HG03135 (cell line): ENCODE measurements at regions not wholly inside any gene's neighbourhood (a gene's known extent, or its start where the extent isn't known, plus 50 kb on each side); places are given as distances from the start of the nearest gene placed in this dataset.
"Not testable (repeated sequence)": the region's sequence is repeated elsewhere in the genome, so short reads cannot be mapped to it uniquely, and the experiment has no call there.

ENCODE experiments used
- ATAC-seq: cut with Tn5 transposase; IDR thresholded peaks from one replicate; pipeline ENCODE4 v1.9.1; 2021; ENCODE audit warnings: mild to moderate bottlenecking, moderate library complexity; ENCODE audit not compliant: unreplicated experiment

DNA sequence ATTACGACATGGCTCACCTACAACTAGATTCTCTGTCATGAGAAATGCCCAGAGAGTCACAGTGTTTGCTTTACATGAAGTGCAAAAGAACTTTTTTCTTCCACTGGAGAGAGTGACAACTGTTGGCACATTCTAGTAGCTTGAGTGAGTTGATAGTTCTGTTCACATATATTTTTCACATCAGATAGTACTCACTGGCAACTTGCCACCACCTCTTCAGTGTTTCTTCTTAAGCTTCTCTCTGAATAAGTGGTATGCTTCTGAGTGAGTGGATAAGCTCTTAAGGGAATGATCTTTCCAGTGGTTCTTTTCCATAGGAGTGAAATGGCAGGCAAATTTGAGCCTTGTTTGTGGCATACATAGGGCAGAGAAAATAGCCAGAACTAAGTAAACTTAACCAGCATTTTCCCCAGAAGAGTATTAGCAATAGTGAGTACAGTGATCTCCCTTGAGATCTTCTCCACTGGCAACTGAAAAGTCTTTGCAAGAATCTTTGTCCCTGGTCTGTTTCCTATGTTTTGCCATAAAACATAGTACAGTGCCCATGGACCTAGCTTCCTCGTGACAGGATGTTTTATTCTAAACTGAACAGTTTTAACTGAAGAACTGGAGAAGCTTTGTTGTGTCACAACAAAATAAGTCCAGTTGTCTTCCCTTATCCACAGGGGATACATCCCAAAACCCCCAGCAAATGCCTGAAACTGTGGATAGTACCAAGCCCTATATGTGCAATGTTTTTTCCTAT, 125.4 kb upstream of the CDK13 start:
- no peak for ATAC-seq

DNA sequence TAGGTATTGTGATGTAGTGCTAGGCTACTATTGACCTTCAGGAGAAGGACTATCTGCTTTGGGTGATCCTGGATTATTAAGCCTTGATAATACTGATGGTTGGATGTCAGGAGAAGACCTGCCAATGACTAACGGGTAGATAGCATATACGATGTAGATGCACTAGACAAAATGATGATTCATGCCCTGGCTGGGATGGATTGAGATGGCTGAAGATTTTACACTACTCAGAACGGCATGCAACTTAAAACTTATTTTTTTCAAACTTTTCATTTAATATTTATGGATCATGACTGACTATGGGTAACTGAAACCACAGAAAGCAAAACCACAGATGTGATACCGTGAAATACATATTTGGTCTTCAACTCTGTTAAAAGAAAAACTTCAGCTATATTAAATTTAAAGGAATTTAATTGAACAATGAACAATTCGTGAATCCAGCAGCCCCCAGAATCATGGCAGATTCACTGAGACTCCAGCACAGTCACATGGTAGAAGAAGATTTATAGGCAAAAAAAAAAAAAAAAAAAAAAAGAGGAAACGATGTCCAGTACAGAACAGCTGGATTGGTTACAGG, 124.6 kb upstream of the CDK13 start:
- ATAC-seq, result no peak

DNA sequence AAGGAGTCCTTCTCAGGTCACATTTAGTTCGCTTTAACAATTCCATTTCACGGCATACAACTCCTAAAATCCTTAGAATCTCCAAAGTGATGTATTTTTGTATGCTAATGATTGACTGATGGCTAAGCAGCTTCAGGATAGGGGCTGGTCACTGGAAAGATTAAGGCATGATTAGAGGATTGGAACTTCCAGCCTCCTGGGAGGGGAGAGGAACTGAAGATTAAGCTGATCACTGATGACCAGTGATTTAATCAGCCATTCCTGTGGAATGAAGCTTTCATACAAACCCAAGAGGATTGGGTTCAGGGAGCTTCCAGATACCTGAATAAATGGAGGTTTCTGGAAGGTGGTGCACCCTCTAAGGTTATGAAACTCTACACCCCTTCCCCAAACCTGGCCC, 123.9 kb upstream of the CDK13 start:
- no peak for ATAC-seq

DNA sequence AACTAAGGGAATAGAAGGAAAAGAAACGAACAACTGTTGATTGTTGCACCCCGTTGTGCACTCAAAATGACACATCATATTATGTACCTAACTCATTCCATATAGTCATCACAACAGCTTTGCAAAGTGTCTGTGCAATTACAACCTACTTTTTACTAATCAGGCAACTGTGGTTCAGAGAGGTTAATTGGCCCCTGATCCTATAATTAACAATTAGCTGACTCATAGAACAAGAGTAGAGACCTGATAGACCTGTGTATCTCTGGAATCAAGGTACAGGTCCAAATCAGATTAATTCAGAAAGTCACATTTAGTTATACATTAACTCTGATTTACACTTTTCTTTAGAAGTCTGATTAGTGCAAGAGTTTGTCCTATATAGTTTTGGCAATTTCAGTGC, 122.5 kb upstream of the CDK13 start:
- ATAC-seq, result no peak

DNA sequence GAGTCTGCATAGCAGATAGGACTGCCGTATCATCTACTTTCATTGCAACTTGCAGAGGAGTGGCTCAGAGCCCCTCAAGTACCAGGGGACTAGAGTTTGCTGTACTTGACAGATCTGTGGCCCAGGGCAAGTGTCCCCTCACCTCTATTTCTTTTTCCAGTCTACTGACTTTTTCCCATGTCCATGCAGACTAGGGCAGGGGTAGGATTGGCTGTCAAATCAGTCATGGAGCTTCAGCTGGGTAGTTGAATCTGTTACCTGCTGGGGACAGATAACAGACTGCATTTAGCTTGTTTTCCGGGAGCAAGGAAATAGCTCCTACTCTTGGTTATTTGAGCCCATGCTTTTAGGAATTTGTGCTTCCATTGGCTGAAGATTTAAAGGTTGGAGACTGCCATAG, 121.0 kb upstream of the CDK13 start:
- no peak for ATAC-seq

DNA sequence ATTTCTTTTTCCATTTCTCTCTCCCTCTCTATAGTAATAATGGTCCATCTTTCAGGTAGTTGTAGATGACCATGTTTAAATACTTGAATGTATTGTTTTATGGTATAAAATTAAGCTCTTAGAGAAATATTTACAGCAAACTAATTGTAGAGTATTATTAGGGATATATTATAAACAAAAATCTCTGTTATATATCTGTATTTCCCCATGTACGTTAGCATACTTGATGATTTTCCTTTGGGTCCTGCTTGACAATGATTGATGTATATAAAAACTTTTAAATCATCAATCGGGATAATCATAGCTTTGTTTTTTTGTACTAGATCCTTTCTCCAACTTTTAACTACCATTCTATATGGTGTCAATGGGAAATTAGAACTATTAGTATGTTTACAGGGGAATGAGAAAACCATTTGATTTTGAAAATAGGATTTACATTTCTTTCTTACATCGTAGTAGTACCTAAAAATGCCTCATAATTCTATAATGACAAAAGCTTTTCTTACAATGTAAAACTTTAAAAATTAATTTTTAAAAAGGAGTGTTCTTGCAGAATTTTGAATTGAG, 117.5 kb upstream of the CDK13 start:
- no peak for ATAC-seq

DNA sequence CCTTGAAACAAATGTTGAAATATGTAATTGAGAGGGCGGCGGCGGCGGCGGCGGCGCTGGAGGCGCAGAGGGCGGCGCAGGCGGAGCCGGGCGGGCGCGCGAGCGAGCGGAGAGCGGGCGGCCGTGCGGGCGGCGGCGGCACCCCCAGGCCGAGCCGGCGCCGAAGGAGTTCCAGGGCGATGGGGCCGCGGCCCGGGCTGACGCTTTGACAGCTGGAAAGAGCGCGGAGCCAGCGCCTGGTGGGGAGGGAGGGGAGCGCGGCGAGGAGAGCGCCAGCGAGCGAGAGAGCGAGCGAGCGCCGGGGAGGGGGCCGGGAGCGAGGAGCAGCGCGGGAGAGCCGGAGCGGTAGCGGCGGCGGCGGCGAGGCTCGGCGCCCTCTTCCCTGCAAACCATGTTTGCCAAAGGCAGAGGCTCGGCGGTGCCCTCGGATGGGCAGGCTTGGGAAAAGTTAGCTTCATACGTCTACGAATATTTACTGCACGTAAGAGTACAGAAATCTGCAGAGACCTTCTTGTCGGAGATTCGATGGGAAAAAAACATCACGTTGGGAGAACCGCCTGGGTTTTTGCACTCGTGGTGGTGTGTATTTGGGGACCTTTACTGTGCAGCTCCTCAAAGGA, 116.8 kb upstream of the CDK13 start:
- ATAC-seq, result not testable (repeated sequence)

DNA sequence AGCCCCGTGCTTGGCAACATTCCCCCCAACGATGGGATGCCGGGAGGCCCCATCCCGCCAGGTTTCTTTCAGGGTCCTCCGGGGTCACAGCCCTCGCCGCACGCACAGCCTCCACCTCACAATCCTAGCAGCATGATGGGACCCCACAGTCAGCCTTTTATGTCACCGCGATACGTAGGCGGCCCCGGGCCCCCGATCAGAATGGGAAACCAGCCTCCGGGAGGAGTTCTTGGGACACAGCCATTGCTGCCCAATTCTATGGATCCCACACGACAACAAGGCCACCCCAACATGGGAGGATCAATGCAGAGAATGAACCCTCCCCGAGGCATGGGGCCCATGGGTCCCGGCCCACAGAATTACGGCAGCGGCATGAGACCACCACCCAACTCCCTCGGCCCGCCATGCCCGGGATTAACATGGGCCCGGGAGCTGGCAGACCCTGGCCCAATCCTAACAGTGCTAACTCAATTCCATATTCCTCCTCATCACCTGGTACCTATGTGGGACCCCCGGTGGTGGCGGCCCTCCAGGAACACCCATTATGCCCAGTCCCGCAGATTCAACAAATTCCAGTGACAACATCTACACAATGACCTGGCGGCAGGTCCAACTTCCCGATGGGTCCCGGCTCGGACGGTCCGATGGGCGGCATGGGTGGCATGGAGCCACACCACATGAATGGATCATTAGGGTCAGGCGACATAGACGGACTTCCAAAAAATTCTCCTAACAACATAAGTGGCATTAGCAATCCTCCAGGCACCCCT, 116.0 kb upstream of the CDK13 start:
- ATAC-seq, result not testable (repeated sequence)

DNA sequence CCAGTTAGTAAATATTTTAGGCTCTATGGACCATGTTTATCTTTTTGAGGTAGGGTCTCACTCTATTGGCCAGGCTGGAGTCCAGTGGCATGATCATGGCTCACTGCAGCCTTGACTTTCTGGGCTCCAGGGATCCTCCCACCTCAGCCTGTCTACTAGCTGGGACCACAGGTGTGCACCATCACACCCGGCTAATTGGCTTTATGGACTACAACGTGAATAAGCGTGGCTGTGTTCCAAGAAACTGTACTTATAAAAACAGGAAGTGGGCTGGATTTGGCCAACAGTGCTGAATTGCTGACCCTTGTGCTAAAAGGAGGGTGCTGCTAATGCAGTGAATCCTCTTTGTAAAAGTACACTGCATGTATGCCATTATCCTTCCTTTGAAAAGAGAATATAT, 111.7 kb upstream of the CDK13 start:
- no peak for ATAC-seq

DNA sequence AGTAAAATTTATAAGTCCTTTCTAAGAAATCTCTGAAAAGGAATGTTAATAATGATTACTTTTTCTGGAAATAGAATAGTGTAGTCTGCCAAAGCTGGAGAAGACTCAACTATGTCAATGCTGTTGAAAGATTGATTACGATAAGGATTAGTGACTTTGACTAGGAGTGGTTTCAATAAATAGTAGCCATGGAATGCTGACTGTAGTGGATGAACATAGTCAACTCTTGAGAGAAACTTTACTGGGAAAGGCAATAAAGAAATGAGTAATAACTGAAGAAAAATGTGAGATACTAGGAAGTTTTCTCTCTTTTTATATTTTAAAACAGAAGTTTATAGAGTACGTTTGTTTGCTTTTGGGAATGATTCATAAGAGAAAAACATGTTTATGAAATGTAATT, 105.0 kb upstream of the CDK13 start:
- ATAC-seq, result no peak

DNA sequence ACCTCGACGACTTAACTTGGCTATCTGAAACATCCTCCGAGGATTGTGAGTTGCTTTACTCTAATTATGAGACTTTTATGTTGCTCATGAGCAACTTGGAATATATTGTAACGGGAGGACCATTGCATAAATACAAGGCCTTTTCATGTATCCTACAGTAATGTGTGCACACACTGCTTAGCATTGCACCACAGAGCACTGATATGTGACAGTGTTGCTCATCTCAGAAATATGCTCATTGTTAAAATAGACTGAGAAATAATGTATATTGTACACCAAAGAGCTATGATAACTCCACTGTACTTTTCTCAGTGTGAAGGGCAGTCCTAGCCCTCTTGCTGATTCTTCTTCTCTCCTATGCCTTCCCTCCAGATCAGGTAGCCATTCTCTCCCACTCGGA, 102.8 kb upstream of the CDK13 start:
- ATAC-seq, result no peak

DNA sequence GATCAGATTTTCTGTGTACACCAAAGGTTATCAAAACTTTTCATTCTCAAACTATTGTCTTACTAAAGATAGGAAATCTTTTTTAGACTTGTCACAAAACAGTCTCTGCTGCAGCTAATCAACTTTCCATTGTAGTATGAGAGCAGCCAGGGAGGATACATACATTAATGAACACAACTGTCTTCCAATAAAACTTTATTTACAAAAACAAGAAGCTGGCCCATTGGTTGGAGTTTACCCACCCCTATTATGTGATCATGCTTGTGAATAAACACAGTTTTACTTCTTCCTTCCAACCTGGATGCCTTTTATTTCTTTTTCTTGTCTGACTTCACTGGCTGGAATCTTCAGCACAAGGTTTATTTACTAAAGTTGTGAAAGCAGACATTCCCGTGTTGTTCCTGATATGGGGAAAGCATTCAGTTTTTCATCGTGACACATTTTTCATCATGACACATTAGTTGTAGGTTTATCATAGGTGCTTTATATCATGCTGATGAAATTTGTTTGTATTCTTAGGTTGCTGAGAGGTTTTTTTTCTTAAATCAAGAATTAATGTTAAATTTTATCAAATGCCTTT, 98.5 kb upstream of the CDK13 start:
- no peak for ATAC-seq

DNA sequence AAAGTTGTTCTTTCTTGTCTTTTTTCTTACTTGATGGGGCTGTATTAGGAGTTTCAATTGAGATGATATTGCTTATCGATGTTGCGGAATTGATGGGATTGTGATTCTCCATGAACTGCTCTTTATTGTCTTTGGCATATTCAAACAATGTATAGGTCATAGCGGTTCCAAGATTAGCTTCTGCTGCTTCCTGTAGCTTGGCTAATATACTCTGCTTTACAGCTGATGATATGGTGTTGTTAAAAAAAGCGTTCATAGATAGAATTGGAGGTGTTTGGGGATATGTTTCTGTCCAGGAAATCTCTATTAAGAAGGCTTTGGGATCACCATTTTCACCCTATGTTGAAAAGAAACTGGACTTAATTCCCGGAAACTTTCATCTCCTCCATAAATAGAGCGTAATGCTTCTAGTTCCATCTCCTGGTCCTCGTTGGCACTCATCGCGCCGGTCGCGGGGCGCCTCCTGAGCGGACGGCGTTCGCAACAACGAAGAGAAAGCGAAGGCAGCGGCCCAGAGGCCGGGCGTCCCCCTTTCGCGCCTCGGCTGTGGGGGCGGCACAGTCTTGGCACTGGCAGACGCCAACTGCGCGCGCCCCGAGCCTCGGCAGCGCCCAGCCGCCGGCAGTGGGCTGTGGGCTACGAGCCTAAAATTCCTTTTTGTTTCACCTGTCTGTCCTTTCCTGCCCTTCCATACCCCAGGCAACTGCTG, 95.3 kb upstream of the CDK13 start:
- peak; percentile 85 for ATAC-seq

DNA sequence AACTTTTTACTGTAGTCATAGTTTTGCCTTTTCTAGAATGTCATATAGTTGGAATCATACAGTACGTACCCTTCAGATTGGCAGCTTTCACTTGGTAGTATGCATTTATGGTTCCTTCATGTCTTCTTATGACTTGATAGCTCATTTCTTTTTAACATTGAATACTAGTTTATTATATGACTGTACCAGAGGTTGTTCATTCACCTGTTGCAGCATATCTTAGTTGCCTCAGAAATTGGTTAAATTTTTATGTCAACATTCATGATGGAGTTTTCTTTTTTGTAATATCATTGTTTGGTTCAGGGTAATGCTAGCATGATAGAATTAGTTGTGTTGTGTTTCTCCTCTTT, 94.8 kb upstream of the CDK13 start:
- ATAC-seq, result no peak

DNA sequence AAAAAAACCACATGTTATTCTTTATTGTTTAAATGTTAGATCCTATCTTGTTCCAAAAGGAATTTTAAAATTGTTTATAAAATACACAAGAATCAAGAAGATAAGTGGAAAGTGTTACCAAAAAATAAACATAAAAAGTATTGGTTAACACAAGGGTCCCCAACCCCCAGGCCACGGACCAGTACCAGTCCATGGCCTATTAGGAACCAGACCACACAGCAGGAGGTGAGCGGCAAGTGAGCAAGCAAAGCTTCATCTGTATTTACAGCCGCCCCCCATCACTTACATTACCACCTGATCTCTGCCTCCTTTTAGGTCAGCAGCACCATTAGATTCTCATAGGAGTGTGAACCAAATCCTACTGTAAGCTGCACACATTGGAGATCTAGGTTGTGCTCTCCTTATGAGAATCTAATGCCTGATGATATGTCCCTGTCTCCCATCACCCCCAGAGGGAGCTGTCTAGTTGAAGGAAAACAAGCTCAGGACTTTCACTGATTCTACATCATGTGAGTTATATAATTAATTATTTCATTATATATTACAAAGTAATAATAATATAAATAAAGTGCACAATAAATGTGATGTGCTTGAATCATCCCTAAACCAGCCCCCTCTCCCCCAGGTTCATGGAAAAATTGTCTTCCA, 86.3 kb upstream of the CDK13 start:
- not testable (repeated sequence) for ATAC-seq

DNA sequence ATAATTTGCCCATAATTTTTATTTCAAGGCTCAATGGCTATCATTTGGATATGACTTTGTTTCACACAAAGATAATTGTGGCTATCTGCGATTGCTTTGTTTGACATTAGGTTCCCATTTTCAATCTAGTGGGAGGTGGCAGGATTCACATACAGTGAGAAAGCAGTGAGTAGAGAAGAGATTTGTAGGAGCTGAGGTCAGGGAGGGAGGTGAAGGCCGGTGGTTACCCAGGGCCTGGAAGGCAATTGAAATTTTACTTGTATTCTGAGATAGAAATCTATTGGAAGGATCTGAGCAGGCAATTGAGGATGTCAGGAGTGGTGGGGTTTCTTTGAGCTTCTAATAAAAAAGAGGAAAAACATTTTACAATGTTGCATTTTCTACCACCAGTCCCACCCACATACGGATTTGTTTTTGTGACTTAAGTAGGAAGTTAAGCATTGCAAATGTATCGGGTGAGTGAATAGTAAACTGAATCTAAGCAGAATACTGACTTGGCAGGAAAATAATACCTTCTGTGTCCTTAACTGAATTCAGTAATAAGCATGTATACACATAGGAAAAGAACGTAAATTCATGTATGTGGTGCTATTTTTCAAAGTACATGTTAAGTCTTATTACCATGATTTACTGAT, 80.1 kb upstream of the CDK13 start:
- not testable (repeated sequence) for ATAC-seq

DNA sequence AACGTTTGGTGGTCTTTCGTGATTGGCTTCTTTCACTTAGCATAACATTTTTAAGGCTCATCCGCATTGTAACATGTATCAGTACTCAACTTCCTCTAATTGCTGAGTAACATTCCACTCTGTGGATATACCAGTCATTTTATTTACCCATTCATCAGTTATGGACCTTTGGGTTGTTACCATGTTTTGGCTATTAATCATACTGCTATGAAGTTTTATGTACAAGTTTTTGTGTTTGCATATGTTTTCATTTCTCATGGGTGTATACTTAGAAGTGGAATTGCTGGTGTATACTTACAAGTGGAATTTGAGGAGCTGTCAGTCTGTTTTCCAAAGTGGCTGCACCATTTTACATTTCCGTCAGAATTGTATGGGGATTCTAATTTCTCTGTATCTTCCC, 78.4 kb upstream of the CDK13 start:
- ATAC-seq, result not testable (repeated sequence)

DNA sequence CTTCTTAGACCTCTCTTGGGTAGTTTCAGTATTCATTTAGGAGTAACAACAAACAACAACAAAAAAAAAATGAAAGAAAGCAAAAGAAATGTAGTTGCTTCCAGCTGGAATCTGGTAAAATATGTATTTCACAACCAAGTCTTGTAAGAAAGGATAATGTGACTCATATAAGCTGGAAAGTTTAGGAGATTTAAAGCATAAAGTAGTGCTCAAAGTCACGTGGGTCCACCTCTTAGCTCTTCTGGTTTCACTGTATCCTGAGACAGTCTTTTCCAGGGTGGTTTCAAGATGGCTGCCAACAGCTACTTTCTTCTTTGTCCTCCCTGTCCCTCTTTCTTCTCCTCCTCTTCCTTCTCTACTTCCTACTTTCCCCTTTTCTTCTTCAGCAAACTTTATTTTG, 69.5 kb upstream of the CDK13 start:
- no peak for ATAC-seq

DNA sequence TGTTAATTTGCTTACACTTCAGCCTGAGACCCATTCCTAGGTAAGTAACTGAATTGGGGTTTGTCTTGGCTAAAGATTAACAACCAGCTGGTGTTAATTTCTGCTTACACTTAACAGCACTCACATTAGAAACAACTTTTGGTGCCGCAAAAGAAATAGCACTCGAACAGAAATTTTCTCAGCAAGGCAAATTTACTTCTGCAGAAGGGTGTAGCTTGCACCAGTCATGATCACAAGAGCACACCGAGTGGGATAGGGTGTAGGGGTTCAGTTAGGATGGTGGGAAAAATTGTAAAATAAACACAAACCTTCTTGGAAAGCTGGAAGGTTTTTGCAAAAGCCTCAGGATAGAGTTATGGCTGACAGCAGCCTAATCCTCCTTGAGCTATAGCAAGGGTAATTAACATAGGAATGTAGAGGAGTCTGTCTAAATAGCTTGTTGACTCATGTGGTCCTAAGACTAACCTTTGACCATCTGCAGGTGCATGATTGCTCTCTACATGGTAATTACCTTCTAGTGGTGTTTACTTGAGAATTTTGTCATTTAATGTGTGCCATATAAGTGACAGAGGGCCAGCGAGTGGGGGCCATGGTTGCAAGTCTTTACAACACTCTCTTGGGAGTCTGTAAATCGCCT, 67.8 kb upstream of the CDK13 start:
- ATAC-seq, result no peak
